H1 (cell line): ENCODE measurements at regions not wholly inside any gene's neighbourhood (a gene's known extent, or its start where the extent isn't known, plus 50 kb on each side); places are given as distances from the start of the nearest gene placed in this dataset.

Source experiments
- CTCF ChIA-PET: fragments of 300-600 bp; sonication (Branson Sonifier 250); formaldehyde crosslinking; loops from one replicate; lab custom pipeline; 2021; ENCODE audit not compliant: partially characterized antibody; lab: Charles Lee
- POLR2A ChIA-PET: fragments of 300-600 bp; sonication (Branson Sonifier 250); formaldehyde crosslinking; loops from one replicate; lab custom pipeline; 2021; ENCODE audit warnings: inconsistent platforms; ENCODE audit not compliant: partially characterized antibody; lab: Charles Lee
- DNase-seq, 2 experiments: peaks; one replicate each; pipeline versions ENCODE4 v3.0.0 to v3.0.0-alpha.2; 2010 to 2022; ENCODE audit warnings: low spot score in 2 of 2, low read depth in 1 of 2, mixed read lengths in 1 of 2
- FAIRE-seq: peaks from 2 replicates; lab custom pipeline; 2011; peaks lifted over from hg19 to GRCh38; lab: Jason Lieb, UNC
- H2AFZ ChIP-seq: 2 replicates; pipeline ENCODE4 v1.8.1; 2012; ENCODE audit warnings: low read length, inconsistent platforms
- H2AK5ac ChIP-seq: 2 replicates; pipeline ENCODE4 v1.6.1; 2013; ENCODE audit warnings: low read depth, low read length
- H2BK120ac ChIP-seq: replicated peaks from 2 replicates; pipeline ENCODE3; 2013; ENCODE audit warnings: low read depth, low read length, inconsistent platforms
- H2BK12ac ChIP-seq: 2 replicates; pipeline ENCODE4 v1.6.1; 2013; ENCODE audit warnings: low read depth, low read length
- H2BK15ac ChIP-seq: 2 replicates; pipeline ENCODE4 v1.6.1; 2013; ENCODE audit warnings: low read length
- H2BK20ac ChIP-seq: 2 replicates; pipeline ENCODE4 v1.6.1; 2013; ENCODE audit warnings: low read length
- H2BK5ac ChIP-seq: 2 replicates; pipeline ENCODE4 v1.6.1; 2013; ENCODE audit warnings: low read depth, low read length
- H3K14ac ChIP-seq: 2 replicates; pipeline ENCODE4 v1.6.1; 2013; ENCODE audit warnings: inconsistent platforms; ENCODE audit not compliant: insufficient read length
- H3K18ac ChIP-seq: 2 replicates; pipeline ENCODE4 v1.6.1; 2013; ENCODE audit warnings: low read length; ENCODE audit errors: extremely low read depth
- H3K23ac ChIP-seq: 2 replicates; pipeline ENCODE4 v1.6.1; 2013; ENCODE audit warnings: inconsistent platforms; ENCODE audit not compliant: insufficient read length
- H3K23me2 ChIP-seq: 2 replicates; pipeline ENCODE4 v1.6.1; 2013; ENCODE audit warnings: low read depth, low read length
- H3K27ac ChIP-seq: 2 replicates; pipeline ENCODE4 v1.6.1; 2011; ENCODE audit warnings: low read depth, low read length, inconsistent platforms
- H3K27me3 ChIP-seq, 4 experiments: replicated peaks in 1 of 4; 1 replicate in 1 of 4; 2 replicates in 3 of 4; pipeline versions ENCODE4 v1.6.1 to v1.8.1; 2011 to 2013; ENCODE audit warnings: low read length in 3 of 4, mild to moderate bottlenecking in 3 of 4, inconsistent platforms in 2 of 4, mixed read lengths in 2 of 4, moderate library complexity in 1 of 4; ENCODE audit not compliant: control insufficient read depth in 3 of 4, insufficient read depth in 3 of 4; ENCODE audit errors: extremely low read depth in 1 of 4
- H3K36me3 ChIP-seq, 4 experiments: 2 replicates each; pipeline versions ENCODE4 v1.6.1 to v1.8.1; 2011 to 2013; ENCODE audit warnings: mild to moderate bottlenecking in 4 of 4, low read length in 3 of 4, moderate library complexity in 2 of 4, control low read depth in 1 of 4, inconsistent platforms in 1 of 4; ENCODE audit not compliant: insufficient read depth in 4 of 4, control insufficient read depth in 2 of 4
- H3K4ac ChIP-seq: replicated peaks from 2 replicates; pipeline ENCODE3; 2013; ENCODE audit warnings: low read length, low read depth, mixed read lengths, inconsistent platforms; ENCODE audit not compliant: insufficient read length
- H3K4me1 ChIP-seq, 4 experiments: replicated peaks in 1 of 4; 1 replicate in 1 of 4; 2 replicates in 3 of 4; pipeline versions ENCODE4 v1.6.1 to v1.8.1; 2011 to 2013; ENCODE audit warnings: low read length in 3 of 4, inconsistent platforms in 2 of 4, mixed read lengths in 1 of 4; ENCODE audit not compliant: insufficient read depth in 4 of 4, control insufficient read depth in 3 of 4
- H3K4me2 ChIP-seq, 2 experiments: 2 replicates each; pipeline versions ENCODE4 v1.6.1 to v1.8.1; 2011 to 2013; ENCODE audit warnings: low read depth in 2 of 2, low read length in 2 of 2, control low read depth in 1 of 2, inconsistent platforms in 1 of 2, mild to moderate bottlenecking in 1 of 2; ENCODE audit not compliant: insufficient read depth in 1 of 2
- H3K4me3 ChIP-seq, 4 experiments: fragments of 200-600, 300-600 bp in 1 of 4; sonication (generic), shearing (Covaris generic), sonication (Bioruptor Twin) in 1 of 4; 2 replicates each; pipeline versions ENCODE4 v1.5.1 to v1.8.1; 2011 to 2016; ENCODE audit warnings: low read length in 4 of 4, low read depth in 3 of 4, control low read depth in 2 of 4, inconsistent platforms in 2 of 4, mild to moderate bottlenecking in 2 of 4, mixed read lengths in 1 of 4, moderate library complexity in 1 of 4; ENCODE audit not compliant: insufficient read depth in 2 of 4; ENCODE audit errors: extremely low read depth in 1 of 4
- H3K56ac ChIP-seq: replicated peaks from 2 replicates; pipeline ENCODE3; 2013; ENCODE audit warnings: low read depth, mild to moderate bottlenecking, mixed read lengths, low read length, inconsistent platforms; ENCODE audit not compliant: insufficient read length
- H3K79me1 ChIP-seq: 2 replicates; pipeline ENCODE4 v1.6.1; 2013; ENCODE audit warnings: low read depth, low read length, control low read depth
- H3K79me2 ChIP-seq, 2 experiments: 2 replicates each; pipeline versions ENCODE4 v1.6.1 to v1.8.1; 2012 to 2013; ENCODE audit warnings: low read length in 2 of 2, mild to moderate bottlenecking in 2 of 2, inconsistent platforms in 1 of 2; ENCODE audit not compliant: insufficient read depth in 2 of 2, control insufficient read depth in 1 of 2
- H3K9ac ChIP-seq, 4 experiments: replicated peaks in 1 of 4; 1 replicate in 1 of 4; 2 replicates in 3 of 4; pipeline versions ENCODE4 v1.6.1 to v1.8.1; 2011 to 2013; ENCODE audit warnings: low read depth in 3 of 4, low read length in 3 of 4, control low read depth in 2 of 4, mild to moderate bottlenecking in 2 of 4, moderate library complexity in 2 of 4, inconsistent platforms in 1 of 4; ENCODE audit errors: extremely low read depth in 1 of 4
- H3K9me3 ChIP-seq, 2 experiments: 2 replicates each; pipeline versions ENCODE4 v1.6.1 to v1.8.1; 2012 to 2013; ENCODE audit warnings: mild to moderate bottlenecking in 2 of 2, moderate library complexity in 2 of 2, control low read depth in 1 of 2, inconsistent platforms in 1 of 2, low read depth in 1 of 2, low read length in 1 of 2, mixed read lengths in 1 of 2; ENCODE audit not compliant: insufficient read depth in 2 of 2
- H4K20me1 ChIP-seq, 2 experiments: replicated peaks in 1 of 2; 2 replicates each; pipeline versions ENCODE3 to v1.8.1; 2011 to 2013; ENCODE audit warnings: inconsistent platforms in 2 of 2, low read length in 2 of 2, mild to moderate bottlenecking in 1 of 2; ENCODE audit not compliant: insufficient read depth in 2 of 2, control insufficient read depth in 1 of 2
- H4K5ac ChIP-seq: 2 replicates; pipeline ENCODE4 v1.6.1; 2013; ENCODE audit warnings: low read length, low read depth, mixed read lengths, inconsistent platforms; ENCODE audit not compliant: insufficient read length
- H4K8ac ChIP-seq: 2 replicates; pipeline ENCODE4 v1.8.0; 2013; ENCODE audit warnings: mild to moderate bottlenecking, moderate library complexity, low read length, inconsistent platforms; ENCODE audit not compliant: insufficient read depth; ENCODE audit errors: extremely low read depth
- H4K91ac ChIP-seq: replicated peaks from 2 replicates; pipeline ENCODE3; 2013; ENCODE audit warnings: low read length, mixed read lengths, inconsistent platforms; ENCODE audit not compliant: insufficient read length
- BCL11A ChIP-seq, 2 experiments: IDR thresholded peaks; one replicate each; pipeline ENCODE4 v1.6.1; 2011; ENCODE audit warnings: low read depth in 2 of 2, low read length in 2 of 2, mild to moderate bottlenecking in 2 of 2
- CEBPB ChIP-seq: IDR thresholded peaks from 2 replicates; pipeline ENCODE4 v1.6.1; 2012; ENCODE audit warnings: low read depth, low read length
- JUND ChIP-seq: IDR thresholded peaks from 2 replicates; pipeline ENCODE4 v1.6.1; 2011; ENCODE audit warnings: mild to moderate bottlenecking, improper control_type of control experiment, low read length
- POU5F1 ChIP-seq: IDR thresholded peaks from 2 replicates; pipeline ENCODE4 v1.6.1; 2011; ENCODE audit warnings: low read depth, mild to moderate bottlenecking, low read length, moderate library complexity
- RXRA ChIP-seq: IDR thresholded peaks from 2 replicates; pipeline ENCODE4 v1.6.1; 2011; ENCODE audit warnings: low read depth, mild to moderate bottlenecking, low read length, moderate library complexity; ENCODE audit not compliant: insufficient read depth
- SRF ChIP-seq: IDR thresholded peaks from 2 replicates; pipeline ENCODE4 v1.6.1; 2011; ENCODE audit warnings: mild to moderate bottlenecking, low read depth, low read length, moderate library complexity
- WGBS, 2 experiments: shearing (Covaris generic) in 1 of 2; methylation state at CpG; one replicate each; pipeline versions ENCODE4 v1.1.6 to v1.1.7; 2013 to 2015; ENCODE audit warnings: low lambda C conversion rate in 2 of 2, mixed read lengths in 2 of 2, inconsistent platforms in 1 of 2, low coverage in 1 of 2, missing lambda C conversion rate in 1 of 2; ENCODE audit not compliant: insufficient replicate concordance in 2 of 2, insufficient coverage in 1 of 2, insufficient read length in 1 of 2; ENCODE audit errors: extremely low coverage in 1 of 2, missing lambda C conversion rate in 1 of 2; 5-methylcytosine and 5-hydroxymethylcytosine counted together
- TF ChIP-seq, protein P1 (sequence below): IDR thresholded peaks from 2 replicates; pipeline ENCODE4 v1.6.1; 2011; ENCODE audit warnings: low read length, improper control_type of control experiment
- TF ChIP-seq, protein P2 (sequence below): IDR thresholded peaks from 2 replicates; pipeline ENCODE4 v1.6.1; 2012; ENCODE audit warnings: inconsistent platforms

DNA sequence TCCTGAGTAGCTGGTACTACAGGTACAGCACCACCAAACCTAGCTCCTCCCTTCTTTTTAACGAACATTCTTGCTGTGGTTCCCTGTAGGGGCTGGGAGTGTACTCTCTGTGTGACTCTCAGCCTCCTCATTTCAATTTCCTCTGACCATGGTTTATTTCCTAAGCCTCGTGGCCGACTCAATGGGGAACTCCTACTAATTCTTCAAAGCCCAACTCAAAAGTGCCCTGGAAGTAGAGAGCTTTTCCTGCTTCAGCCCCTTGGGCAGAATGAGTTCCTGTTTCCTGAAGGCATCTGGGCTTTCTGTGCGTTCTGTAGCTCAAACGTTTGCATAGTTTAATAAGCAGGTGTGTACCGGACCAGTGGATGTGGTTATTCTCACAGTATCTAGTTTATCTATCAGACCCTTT, 70.9 kb upstream of the ACOT11 start:
- H3K23ac ChIP-seq, result no peak overlapping the region
- no peak overlapping the region for H2AK5ac ChIP-seq
- H3K18ac ChIP-seq, result no peak overlapping the region
- peaks cover 17% of the 10 kb centered on the region; the same call in 1 of the 2 replicates for H3K23me2 ChIP-seq
- no peak overlapping the region for H2BK120ac ChIP-seq
- DNase-seq (no peak), FAIRE-seq (no peak)
- no peak overlapping the region for H2BK15ac ChIP-seq
- H3K79me1 ChIP-seq, result no peaks in the 10 kb centered on the region
- no peak overlapping the region for H2AFZ ChIP-seq
- H4K91ac ChIP-seq, result no peak overlapping the region
- 0 out of 2 replicates have a peak overlapping the region, but pooled peaks have one; percentile 99 for H2BK12ac ChIP-seq
- no peak overlapping the region for H3K4ac ChIP-seq
- TF ChIP-seq SRF (no peak), RXRA (no peak), JUND (no peak), POU5F1 (no peak), CEBPB (no peak), BCL11A (IDR thresholded peaks at IDR 0.05; ENCODE audit: low read depth in 2 of 2, low read length in 2 of 2) (no peak)
- TF ChIP-seq, protein P1, sequence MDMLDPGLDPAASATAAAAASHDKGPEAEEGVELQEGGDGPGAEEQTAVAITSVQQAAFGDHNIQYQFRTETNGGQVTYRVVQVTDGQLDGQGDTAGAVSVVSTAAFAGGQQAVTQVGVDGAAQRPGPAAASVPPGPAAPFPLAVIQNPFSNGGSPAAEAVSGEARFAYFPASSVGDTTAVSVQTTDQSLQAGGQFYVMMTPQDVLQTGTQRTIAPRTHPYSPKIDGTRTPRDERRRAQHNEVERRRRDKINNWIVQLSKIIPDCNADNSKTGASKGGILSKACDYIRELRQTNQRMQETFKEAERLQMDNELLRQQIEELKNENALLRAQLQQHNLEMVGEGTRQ, result no peak
- TF ChIP-seq, protein P2, sequence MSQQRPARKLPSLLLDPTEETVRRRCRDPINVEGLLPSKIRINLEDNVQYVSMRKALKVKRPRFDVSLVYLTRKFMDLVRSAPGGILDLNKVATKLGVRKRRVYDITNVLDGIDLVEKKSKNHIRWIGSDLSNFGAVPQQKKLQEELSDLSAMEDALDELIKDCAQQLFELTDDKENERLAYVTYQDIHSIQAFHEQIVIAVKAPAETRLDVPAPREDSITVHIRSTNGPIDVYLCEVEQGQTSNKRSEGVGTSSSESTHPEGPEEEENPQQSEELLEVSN, result no peak
- no peak overlapping the region for H3K27ac ChIP-seq
- H3K36me3 ChIP-seq, result no peaks in the 10 kb centered on the region
- no peak overlapping the region for H2BK5ac ChIP-seq
- H3K9me3 ChIP-seq, result no peaks in the 10 kb centered on the region
- H3K4me1 ChIP-seq, result peaks cover 30 to 61% (median 34%) of the 10 kb centered on the region in 4 experiments
- no peak overlapping the region for H3K9ac ChIP-seq
- no peak overlapping the region for H3K56ac ChIP-seq
- H4K5ac ChIP-seq, result no peak overlapping the region
- CTCF ChIA-PET, result interaction anchor here (0.6 to 1.6 kb wide), 6 partner anchors 10 to 242 kb away, joined by 3 to 6 read pairs (median 4); partner anchors contain the start of gene SSBP3
- H2BK20ac ChIP-seq, result no peak overlapping the region
- no peak overlapping the region for H4K8ac ChIP-seq
- no peaks in the 10 kb centered on the region for H4K20me1 ChIP-seq
- H3K79me2 ChIP-seq, result no peaks in the 10 kb centered on the region
- H3K4me3 ChIP-seq, result no peak overlapping the region
- no peak overlapping the region for H3K14ac ChIP-seq
- POLR2A ChIA-PET, result interaction anchor here (0.7 to 3.7 kb wide), 4 partner anchors 10 to 70 kb away, joined by 3 to 15 read pairs (median 4); partner anchors contain the start of gene SSBP3
- 64% methylated on average over 6 of the region's 6 CpGs; no CpG with 5 or more reads in 1 of the 2 experiments for WGBS, 2 experiments
- peak overlapping the region in 1 of 2 experiments; percentile 91; a peak in 2 of 4 replicates for H3K4me2 ChIP-seq
- peaks cover 0 to 28% (median 13%) of the 10 kb centered on the region in 4 experiments; a peak in 5 of 7 replicates for H3K27me3 ChIP-seq
